ENCODE measurements at regions not wholly inside any gene's neighbourhood (a gene's known extent, or its start where the extent isn't known, plus 50 kb on each side); places are given as distances from the start of the nearest gene placed in this dataset.

GRCh38 chrX:146346102-146346501 is 463.5 kb upstream of the CXorf51B start:
- Histone ChIP-seq H3K4me1 (no peaks in the 10 kb centered on the region), H3F3A (ENCODE audit: low read depth) (no peaks in the 10 kb centered on the region), H2AFZ (replicated peaks) (no peak overlapping the region), H4K20me1 (ENCODE audit: low read depth) (no peaks in the 10 kb centered on the region), H3K9ac (no peak overlapping the region), H3K27me3 (no peaks in the 10 kb centered on the region), H3K79me2 (ENCODE audit: low read depth) (no peaks in the 10 kb centered on the region), H3K36me3 (no peaks in the 10 kb centered on the region), H3K27ac (no peak overlapping the region), H3K9me3 (ENCODE audit: low read depth) (no peaks in the 10 kb centered on the region), H3K4me2 (no peak overlapping the region), H3K4me3 (no peak overlapping the region)
- Mint-ChIP-seq H3K36me3 (no peaks in the 10 kb centered on the region), H3K9me3 (no peaks in the 10 kb centered on the region), H3K4me3 (no peak overlapping the region), H3K27me3 (ENCODE audit: insufficient read depth, low read depth) (peaks cover 2% of the 10 kb centered on the region), H3K4me1 (no peaks in the 10 kb centered on the region), H3K27ac (no peak overlapping the region)
- no peak for DNase-seq (ENCODE audit: low spot score)
- TF ChIP-seq EZH2phosphoT487 (IDR thresholded peaks at IDR 0.05) (no peak), CTCF (IDR thresholded peaks at IDR 0.05) (no peak), EZH2 (IDR thresholded peaks at IDR 0.05) (no peak)

GRCh38 chrX:146351620-146352019 is 458.0 kb upstream of the CXorf51B start:
- no peaks in the 10 kb centered on the region for H3K27me3 Mint-ChIP-seq (ENCODE audit: insufficient read depth, low read depth)
- H2AFZ ChIP-seq (replicated peaks): no peak overlapping the region

GRCh38 chrX:146355440-146355839 is 454.1 kb upstream of the CXorf51B start:
- H3K27ac Mint-ChIP-seq: no peak overlapping the region
- H3K9me3 ChIP-seq (ENCODE audit: low read depth): no peaks in the 10 kb centered on the region
- no peaks in the 10 kb centered on the region for H3K4me1 Mint-ChIP-seq
- H3K4me1 ChIP-seq: no peaks in the 10 kb centered on the region
- H4K20me1 ChIP-seq (ENCODE audit: low read depth): no peaks in the 10 kb centered on the region
- no peak overlapping the region for H3K9ac ChIP-seq
- no peak overlapping the region for H3K4me3 Mint-ChIP-seq
- no peaks in the 10 kb centered on the region for H3K9me3 Mint-ChIP-seq
- H3K27ac ChIP-seq: no peak overlapping the region
- peaks cover 3% of the 10 kb centered on the region for H3K27me3 Mint-ChIP-seq (ENCODE audit: insufficient read depth, low read depth)
- no peak for DNase-seq (ENCODE audit: low spot score)
- H3F3A ChIP-seq (ENCODE audit: low read depth): no peaks in the 10 kb centered on the region
- no peaks in the 10 kb centered on the region for H3K36me3 ChIP-seq
- no peak overlapping the region for H3K4me2 ChIP-seq
- no peak overlapping the region for H2AFZ ChIP-seq (replicated peaks)
- H3K27me3 ChIP-seq: no peaks in the 10 kb centered on the region
- no peak overlapping the region for H3K4me3 ChIP-seq
- no peaks in the 10 kb centered on the region for H3K79me2 ChIP-seq (ENCODE audit: low read depth)
- H3K36me3 Mint-ChIP-seq: no peaks in the 10 kb centered on the region
- TF ChIP-seq EZH2 (IDR thresholded peaks at IDR 0.05) (no peak), CTCF (IDR thresholded peaks at IDR 0.05) (no peak), EZH2phosphoT487 (IDR thresholded peaks at IDR 0.05) (no peak)

More at GRCh38 chrX:146351620-146352019, 458.0 kb upstream of the CXorf51B start:
- Histone ChIP-seq H3K27me3 (no peaks in the 10 kb centered on the region), H3K9me3 (ENCODE audit: low read depth) (no peaks in the 10 kb centered on the region), H3F3A (ENCODE audit: low read depth) (no peaks in the 10 kb centered on the region), H3K4me2 (no peak overlapping the region), H3K79me2 (ENCODE audit: low read depth) (no peaks in the 10 kb centered on the region), H3K36me3 (no peaks in the 10 kb centered on the region), H3K4me1 (no peaks in the 10 kb centered on the region), H3K27ac (no peak overlapping the region), H3K9ac (no peak overlapping the region), H4K20me1 (ENCODE audit: low read depth) (no peaks in the 10 kb centered on the region), H3K4me3 (no peak overlapping the region)
- Mint-ChIP-seq H3K9me3 (no peaks in the 10 kb centered on the region), H3K27ac (no peak overlapping the region), H3K36me3 (no peaks in the 10 kb centered on the region), H3K4me1 (no peaks in the 10 kb centered on the region), H3K4me3 (no peak overlapping the region)
- DNase-seq (ENCODE audit: low spot score): no peak
- TF ChIP-seq EZH2phosphoT487 (IDR thresholded peaks at IDR 0.05) (no peak), EZH2 (IDR thresholded peaks at IDR 0.05) (no peak), CTCF (IDR thresholded peaks at IDR 0.05) (no peak)
